Type B pancreatic cell (in vitro differentiated cells): ENCODE measurements at regions not wholly inside any gene's neighbourhood (a gene's known extent, or its start where the extent isn't known, plus 50 kb on each side); places are given as distances from the start of the nearest gene placed in this dataset.
"Not testable (repeated sequence)": the region's sequence is repeated elsewhere in the genome, so short reads cannot be mapped to it uniquely, and the experiment has no call there.

Experiments
- DNase-seq: peaks from one replicate; pipeline ENCODE4 v3.0.0; 2021; ENCODE audit warnings: mixed read lengths; ENCODE audit not compliant: unreplicated experiment; ENCODE audit errors: extremely low spot score
- H3K27ac Mint-ChIP-seq: 2 replicates; pipeline ENCODE4 v1.8.0; 2021; ENCODE audit warnings: mild to moderate bottlenecking, mixed read lengths
- H3K27me3 Mint-ChIP-seq: 2 replicates; pipeline ENCODE4 v1.8.0; 2021; ENCODE audit warnings: mixed read lengths
- H3K36me3 Mint-ChIP-seq: 2 replicates; pipeline ENCODE4 v1.8.0; 2021; ENCODE audit warnings: mixed read lengths
- H3K4me1 Mint-ChIP-seq: one replicate; pipeline ENCODE4 v1.8.0; 2021; ENCODE audit warnings: mixed read lengths; ENCODE audit not compliant: unreplicated experiment
- H3K4me3 Mint-ChIP-seq: 2 replicates; pipeline ENCODE4 v1.8.0; 2021; ENCODE audit warnings: mild to moderate bottlenecking, mixed read lengths
- H3K9me3 Mint-ChIP-seq: 2 replicates; pipeline ENCODE4 v1.8.0; 2021; ENCODE audit warnings: mixed read lengths
- CTCF ChIP-seq: fragments of 200-600 bp; sonication (generic); conservative IDR thresholded peaks from 2 replicates; pipeline ENCODE4 v1.5.0; 2021; ENCODE audit warnings: antibody characterized with exemption, mild to moderate bottlenecking

DNA sequence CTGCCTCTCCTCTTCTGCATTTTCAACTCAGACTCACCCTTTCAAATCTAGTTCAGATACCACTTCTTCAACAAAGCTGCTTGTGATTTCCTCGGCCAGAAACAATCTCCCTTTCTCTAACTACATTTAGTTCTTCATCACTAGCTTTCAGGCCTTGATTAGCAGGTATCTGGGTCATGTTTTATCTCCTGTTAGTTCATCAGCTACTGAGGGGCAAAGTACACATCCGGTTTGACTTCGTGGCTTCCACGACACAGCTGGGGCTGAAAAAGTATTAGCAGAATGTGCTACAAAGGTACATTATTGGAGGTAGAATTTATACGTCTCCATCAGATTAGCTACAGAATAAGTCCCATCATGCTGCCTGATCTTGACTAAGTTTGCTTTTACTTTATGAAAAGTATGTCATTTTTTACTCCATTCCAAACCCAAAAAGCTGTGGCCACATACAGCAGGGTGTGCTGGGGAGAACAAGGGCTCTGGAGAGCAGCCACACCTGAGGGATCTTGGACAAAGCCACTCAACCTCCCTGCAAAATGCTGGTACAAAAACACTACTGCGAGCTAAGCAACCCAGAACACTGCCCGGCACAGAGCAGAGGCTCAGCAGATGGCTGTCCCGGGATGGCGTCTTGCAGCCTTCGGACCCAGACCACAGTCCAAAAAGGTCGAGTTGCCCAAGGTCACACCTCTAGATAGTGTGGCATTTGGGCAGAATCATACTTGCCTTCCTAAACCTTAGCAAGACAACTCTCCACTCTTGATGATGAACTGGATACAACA lies 120.5 kb upstream of the PRKX start:
- not testable (repeated sequence) for H3K4me1 Mint-ChIP-seq, DNase-seq, H3K9me3 Mint-ChIP-seq, H3K27me3 Mint-ChIP-seq, H3K27ac Mint-ChIP-seq, H3K36me3 Mint-ChIP-seq, H3K4me3 Mint-ChIP-seq

- not testable (repeated sequence) for H3K27ac Mint-ChIP-seq, H3K4me1 Mint-ChIP-seq, H3K4me3 Mint-ChIP-seq, DNase-seq, H3K36me3 Mint-ChIP-seq, H3K27me3 Mint-ChIP-seq, H3K9me3 Mint-ChIP-seq
Observed at GRCh38 chrX:3830020-3830419, 116.6 kb upstream of the PRKX start.

DNA sequence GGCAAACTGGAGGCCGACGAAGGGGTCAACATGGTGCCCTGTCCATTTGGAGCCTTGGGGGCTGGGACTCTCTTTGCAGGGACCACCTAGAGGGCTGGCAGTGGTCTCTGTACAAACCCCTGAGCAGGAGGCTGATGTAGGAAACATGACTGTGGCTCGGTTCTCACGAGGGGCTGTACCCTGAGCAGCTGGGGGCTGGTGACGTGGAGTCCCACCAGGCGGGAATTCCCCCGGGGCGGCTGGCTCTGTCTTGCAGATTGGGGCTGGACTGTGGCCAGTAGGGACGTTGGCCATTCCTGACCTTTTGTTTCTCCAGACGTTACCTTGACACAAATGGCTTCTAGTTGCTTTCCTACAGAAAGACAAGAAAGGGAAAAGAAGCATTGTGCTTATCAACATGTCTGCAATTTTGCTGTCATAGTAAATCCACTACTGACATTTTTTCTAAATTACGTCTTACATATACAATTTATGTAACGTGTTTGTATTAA lies 115.6 kb upstream of the PRKX start:
- not testable (repeated sequence) for H3K27ac Mint-ChIP-seq, H3K27me3 Mint-ChIP-seq, H3K36me3 Mint-ChIP-seq, H3K4me1 Mint-ChIP-seq, H3K4me3 Mint-ChIP-seq, H3K9me3 Mint-ChIP-seq, DNase-seq

- not testable (repeated sequence) for H3K27ac Mint-ChIP-seq, DNase-seq, H3K9me3 Mint-ChIP-seq, H3K4me1 Mint-ChIP-seq, H3K4me3 Mint-ChIP-seq, H3K36me3 Mint-ChIP-seq, H3K27me3 Mint-ChIP-seq
Observed at GRCh38 chrX:3828378-3829040, 115.1 kb upstream of the PRKX start.

DNA sequence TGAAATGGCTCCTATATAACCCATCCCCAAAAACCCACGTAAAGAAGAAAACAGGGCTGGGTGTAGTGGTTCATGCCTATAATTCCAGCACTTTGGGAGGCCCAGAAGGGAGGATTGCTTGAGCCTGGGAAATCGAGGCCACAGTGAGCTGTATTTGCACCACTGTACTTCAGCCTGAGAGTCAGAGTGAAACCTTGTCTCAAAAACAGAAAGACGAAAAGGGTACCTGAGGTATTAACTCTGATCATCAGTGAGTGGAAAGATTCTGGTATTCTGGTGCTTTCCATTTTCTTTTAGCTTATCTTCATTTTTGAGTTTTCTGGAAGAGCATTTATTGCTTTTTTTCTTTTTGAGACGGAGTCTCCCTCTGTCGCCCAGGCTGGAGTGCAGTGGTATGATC lies 110.6 kb upstream of the PRKX start:
- H3K27me3 Mint-ChIP-seq, DNase-seq, H3K4me3 Mint-ChIP-seq, H3K4me1 Mint-ChIP-seq, H3K27ac Mint-ChIP-seq, H3K9me3 Mint-ChIP-seq: not testable (repeated sequence)
- H3K36me3 Mint-ChIP-seq = peaks cover 19% of the 10 kb centered on the region

- no peak for DNase-seq
- H3K36me3 Mint-ChIP-seq = peaks cover 31% of the 10 kb centered on the region
- H3K9me3 Mint-ChIP-seq = no peaks in the 10 kb centered on the region
- TF ChIP-seq CTCF = no peak
- no peak overlapping the region for H3K4me3 Mint-ChIP-seq
- H3K27ac Mint-ChIP-seq = no peak overlapping the region
- no peaks in the 10 kb centered on the region for H3K4me1 Mint-ChIP-seq
- no peaks in the 10 kb centered on the region for H3K27me3 Mint-ChIP-seq
Observed at GRCh38 chrX:3820167-3820566, 106.7 kb upstream of the PRKX start.

GRCh38 chrX:3817480-3817879 lies 104.0 kb upstream of the PRKX start:
- Mint-ChIP-seq H3K27ac (peak overlapping the region; percentile 83), H3K4me3 (peak overlapping the region; percentile 52), H3K36me3 (peaks cover 23% of the 10 kb centered on the region)
- H3K4me1 Mint-ChIP-seq, DNase-seq, H3K9me3 Mint-ChIP-seq, H3K27me3 Mint-ChIP-seq: not testable (repeated sequence)

DNA sequence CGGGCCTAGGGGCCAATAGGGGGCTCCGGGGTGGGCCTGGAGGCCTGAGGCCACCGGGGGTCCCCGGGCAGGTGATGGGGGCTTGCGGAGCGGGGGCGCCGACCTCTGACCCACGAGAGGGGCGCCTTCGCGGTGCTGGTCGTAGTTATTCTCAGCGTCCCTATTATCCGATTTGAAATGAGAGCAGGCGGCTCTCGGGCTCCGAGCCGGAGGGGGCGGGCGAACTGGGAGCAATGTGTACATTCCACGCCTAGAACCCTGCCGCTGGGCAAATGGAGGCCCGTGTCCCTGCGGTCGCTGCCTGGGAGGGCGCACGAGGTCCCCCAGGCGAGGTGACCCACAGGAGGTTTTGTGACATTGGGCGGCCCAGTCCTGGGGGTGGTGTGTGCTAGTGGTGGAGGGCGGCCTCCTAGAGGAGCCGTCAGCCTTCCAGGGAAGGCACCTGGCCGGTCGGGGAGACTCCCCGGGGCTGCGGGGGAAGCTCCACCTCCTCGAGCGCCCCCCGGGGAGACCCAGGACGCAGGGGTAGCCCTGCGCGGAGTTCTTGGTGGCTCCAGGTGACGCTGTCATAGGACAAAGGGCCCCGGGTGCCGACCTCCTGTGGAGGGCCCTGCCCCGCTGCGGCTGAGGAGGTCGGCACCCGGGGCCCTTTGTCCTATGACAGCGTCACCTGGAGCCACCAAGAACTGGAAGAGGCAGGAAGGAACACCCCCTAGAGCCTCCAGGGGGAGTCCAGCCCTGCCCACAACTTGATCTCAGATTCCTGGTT lies 102.6 kb upstream of the PRKX start:
- peaks cover 3% of the 10 kb centered on the region for H3K27me3 Mint-ChIP-seq
- peak; percentile 79 for DNase-seq
- H3K4me3 Mint-ChIP-seq = peak overlapping the region; percentile 81
- peak; percentile 20 for TF ChIP-seq CTCF
- no peaks in the 10 kb centered on the region for H3K9me3 Mint-ChIP-seq
- H3K27ac Mint-ChIP-seq = peak overlapping the region; percentile 83
- H3K36me3 Mint-ChIP-seq = peaks cover 23% of the 10 kb centered on the region
- H3K4me1 Mint-ChIP-seq = peaks cover 12% of the 10 kb centered on the region
